Heart left ventricle (tissue), 16 donors: ENCODE measurements at regions not wholly inside any gene's neighbourhood (a gene's known extent, or its start where the extent isn't known, plus 50 kb on each side); places are given as distances from the start of the nearest gene placed in this dataset.

Experiments used
- ATAC-seq, 4 donors: fragments of 200-7000 bp; cut with Tn5 transposase; one replicate each; pipeline ENCODE4 v1.9.1; 2020 to 2022; ENCODE audit warnings: moderate library complexity in 4 of 4, mild to moderate bottlenecking in 3 of 4, moderate number of reproducible peaks in 1 of 4
- DNase-seq, 5 donors: peaks; one replicate each; pipeline ENCODE4 v3.0.0-alpha.2; 2020
- H3K27ac ChIP-seq, 12 donors: fragments of 200-600 bp; sonication (generic) in 4 of 12; one replicate each; pipeline versions ENCODE4 v1.5.0 to v1.8.0; 2016 to 2022; ENCODE audit warnings: mild to moderate bottlenecking in 2 of 12
- H3K27me3 ChIP-seq, 9 donors: fragments of 200-600 bp; sonication (generic) in 2 of 9; one replicate each; pipeline versions ENCODE4 v1.5.1 to v1.8.0; 2016 to 2022; ENCODE audit warnings: mild to moderate bottlenecking in 3 of 9
- H3K36me3 ChIP-seq, 9 donors: fragments of 200-600 bp; sonication (generic) in 2 of 9; one replicate each; pipeline versions ENCODE4 v1.5.0 to v1.8.0; 2018 to 2022; ENCODE audit warnings: mild to moderate bottlenecking in 2 of 9
- H3K4me1 ChIP-seq, 12 donors: fragments of 200-600 bp; sonication (generic) in 4 of 12; one replicate each; pipeline versions ENCODE4 v1.5.0 to v1.8.0; 2016 to 2022; ENCODE audit warnings: mild to moderate bottlenecking in 3 of 12
- H3K4me3 ChIP-seq, 12 donors: fragments of 200-600 bp; sonication (generic) in 4 of 12; one replicate each; pipeline versions ENCODE4 v1.5.0 to v1.8.0; 2017 to 2022; ENCODE audit warnings: mild to moderate bottlenecking in 9 of 12, moderate library complexity in 4 of 12
- H3K9me3 ChIP-seq, 12 donors: fragments of 200-600 bp; sonication (generic) in 4 of 12; one replicate each; pipeline versions ENCODE4 v1.5.0 to v1.8.0; 2016 to 2022; ENCODE audit warnings: mild to moderate bottlenecking in 1 of 12
- POLR2A ChIP-seq, 2 donors: fragments of 450-650 bp; IDR thresholded peaks; one replicate each; pipeline ENCODE4 v1.6.1; 2017; ENCODE audit warnings: antibody characterized with exemption in 2 of 2, mild to moderate bottlenecking in 2 of 2, moderate library complexity in 2 of 2
- WGBS, 4 donors: extraction: QIAGEN DNeasy Blood & Tissue Kit in 2 of 4; methylation state at CpG; one replicate each; pipeline versions ENCODE4 v1.1.5 to v1.1.7; 2013 to 2018; 5-methylcytosine and 5-hydroxymethylcytosine counted together
- intact Hi-C, 10 donors: fragments of 100-400 bp; cut with DNase I; formaldehyde crosslinking; loops; one replicate each; pipeline versions ENCODE4 v1.11.1 to v1.14.2; 2022
- TF ChIP-seq, protein P1 (sequence below), 12 donors: fragments of 200-600 bp; sonication (generic) in 4 of 12; IDR thresholded peaks; one replicate each; pipeline versions ENCODE4 v1.5.0 to v1.8.0; 2018 to 2022; ENCODE audit warnings: antibody characterized with exemption in 12 of 12, mild to moderate bottlenecking in 5 of 12
- donor health status: ischemic (EF 13 %, LVEDD 7.1; RV severe dilation, severe dysfunction).
- donor health status: healthy with polysubstance abuse.
- donor health status: DM: no; HTN: yes; CAD: no.
- donor health status: DM: no; HTN: no; CAD: no.
- donor health status: ischemic (EF 25% LVEDD 6.9; RV normal size, moderate dysfunction).
- donor health status: ischemic (EF 25% LVEDD 5.7; RV mildly dilated, moderate dysfunction).
- donor health status: healthy.
- donor health status: DM: yes; HTN: yes; CAD: no.
- donor health status: ischemic (EF 35%, LVEDD 5.7; RV mildly dilated, moderate dysfunction).
- donor health status: nonischemic (EF 11% LVEDD 7.7; RV severe dilation, severe dysfunction).
- donor health status: DM: yes; HTN: yes; CAD: no.
- donor health status: PGD.
- donor health status: ischemic (EF 29% LVEDD 5.4; RV normal size, mild dysfunction).
- donor health status: nonischemic (EF 23%, LVEDD 6.1; RV moderate dilation, normal function).

DNA sequence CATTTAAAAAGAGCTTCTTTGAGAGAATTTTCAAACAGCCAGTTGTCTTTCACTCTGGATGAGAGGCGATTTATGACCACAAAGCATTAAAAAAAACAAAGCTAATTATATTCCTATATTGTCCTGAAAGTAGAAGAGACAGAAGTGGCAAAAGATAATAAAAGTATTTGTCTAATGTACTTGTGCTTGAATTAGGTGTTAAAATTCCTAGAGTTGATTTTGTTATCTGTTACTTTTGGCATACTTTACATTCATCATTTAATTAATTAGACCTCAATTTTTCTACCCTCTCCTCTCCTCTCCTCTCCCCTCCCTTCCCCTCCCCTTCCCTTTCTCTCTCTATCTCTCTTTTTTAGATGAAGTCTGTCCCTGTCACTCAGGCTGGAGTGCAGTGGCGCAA, 635.1 kb upstream of the ZNF385D start:
- ATAC-seq = no peak

DNA sequence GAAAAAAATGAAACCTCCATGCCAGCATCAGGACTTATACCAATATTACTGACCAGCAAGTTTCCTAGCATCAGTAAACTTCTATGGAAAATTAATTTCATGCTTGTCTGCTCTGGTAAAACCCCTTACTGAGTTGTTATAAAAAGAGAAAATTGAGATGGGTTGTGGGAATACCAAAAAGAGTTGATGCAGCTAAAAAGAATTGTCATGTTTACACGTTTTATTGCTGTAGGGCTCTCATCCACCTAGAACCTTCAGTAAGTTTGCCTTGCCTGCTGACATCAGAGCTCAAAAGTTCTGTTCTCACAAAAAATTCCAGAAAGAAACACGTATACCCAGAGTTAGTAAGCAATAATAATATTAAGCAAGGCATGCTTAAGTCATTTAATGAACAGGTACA, 641.3 kb upstream of the ZNF385D start:
- Histone ChIP-seq H3K36me3 (no peaks in the 10 kb centered on the region), H3K4me3 (no peak overlapping the region), H3K4me1 (no peaks in the 10 kb centered on the region), H3K9me3 (no peaks in the 10 kb centered on the region), H3K27me3 (no peaks in the 10 kb centered on the region), H3K27ac (no peak overlapping the region)
- 13 to 33% (median 21%) methylated on average over 2 of the region's 2 CpGs for WGBS, 4 donors
- no peak for TF ChIP-seq POLR2A (IDR thresholded peaks at IDR 0.05)
- TF ChIP-seq, protein P1, sequence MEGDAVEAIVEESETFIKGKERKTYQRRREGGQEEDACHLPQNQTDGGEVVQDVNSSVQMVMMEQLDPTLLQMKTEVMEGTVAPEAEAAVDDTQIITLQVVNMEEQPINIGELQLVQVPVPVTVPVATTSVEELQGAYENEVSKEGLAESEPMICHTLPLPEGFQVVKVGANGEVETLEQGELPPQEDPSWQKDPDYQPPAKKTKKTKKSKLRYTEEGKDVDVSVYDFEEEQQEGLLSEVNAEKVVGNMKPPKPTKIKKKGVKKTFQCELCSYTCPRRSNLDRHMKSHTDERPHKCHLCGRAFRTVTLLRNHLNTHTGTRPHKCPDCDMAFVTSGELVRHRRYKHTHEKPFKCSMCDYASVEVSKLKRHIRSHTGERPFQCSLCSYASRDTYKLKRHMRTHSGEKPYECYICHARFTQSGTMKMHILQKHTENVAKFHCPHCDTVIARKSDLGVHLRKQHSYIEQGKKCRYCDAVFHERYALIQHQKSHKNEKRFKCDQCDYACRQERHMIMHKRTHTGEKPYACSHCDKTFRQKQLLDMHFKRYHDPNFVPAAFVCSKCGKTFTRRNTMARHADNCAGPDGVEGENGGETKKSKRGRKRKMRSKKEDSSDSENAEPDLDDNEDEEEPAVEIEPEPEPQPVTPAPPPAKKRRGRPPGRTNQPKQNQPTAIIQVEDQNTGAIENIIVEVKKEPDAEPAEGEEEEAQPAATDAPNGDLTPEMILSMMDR (IDR thresholded peaks at IDR 0.05) = no peak
- intact Hi-C loops = no loop called here
- ATAC-seq (no peak), DNase-seq (no peak)

More for the DNA sequence above, 635.1 kb upstream of the ZNF385D start:
- TF ChIP-seq, protein P1 (IDR thresholded peaks at IDR 0.05) = no peak
- no peak for TF ChIP-seq POLR2A (IDR thresholded peaks at IDR 0.05)
- no peaks in the 10 kb centered on the region for H3K4me1 ChIP-seq
- H3K27me3 ChIP-seq = no peaks in the 10 kb centered on the region
- no peaks in the 10 kb centered on the region for H3K36me3 ChIP-seq
- WGBS, 4 donors = 76 to 84% (median 80%) methylated on average over 2 of the region's 2 CpGs
- DNase-seq = no peak
- no peaks in the 10 kb centered on the region for H3K9me3 ChIP-seq
- H3K27ac ChIP-seq = no peak overlapping the region
- H3K4me3 ChIP-seq = no peak overlapping the region
- intact Hi-C loops = no loop called here

GRCh38 chr3:22392859-22393258, 641.8 kb upstream of the ZNF385D start:
- Histone ChIP-seq H3K36me3 (no peaks in the 10 kb centered on the region), H3K4me1 (no peaks in the 10 kb centered on the region), H3K27ac (no peak overlapping the region), H3K27me3 (no peaks in the 10 kb centered on the region), H3K4me3 (no peak overlapping the region), H3K9me3 (no peaks in the 10 kb centered on the region)
- intact Hi-C loops = no loop called here
- ATAC-seq (no peak), DNase-seq (no peak)
- TF ChIP-seq, protein P1 (IDR thresholded peaks at IDR 0.05) = no peak
- TF ChIP-seq POLR2A (IDR thresholded peaks at IDR 0.05) = no peak

DNA sequence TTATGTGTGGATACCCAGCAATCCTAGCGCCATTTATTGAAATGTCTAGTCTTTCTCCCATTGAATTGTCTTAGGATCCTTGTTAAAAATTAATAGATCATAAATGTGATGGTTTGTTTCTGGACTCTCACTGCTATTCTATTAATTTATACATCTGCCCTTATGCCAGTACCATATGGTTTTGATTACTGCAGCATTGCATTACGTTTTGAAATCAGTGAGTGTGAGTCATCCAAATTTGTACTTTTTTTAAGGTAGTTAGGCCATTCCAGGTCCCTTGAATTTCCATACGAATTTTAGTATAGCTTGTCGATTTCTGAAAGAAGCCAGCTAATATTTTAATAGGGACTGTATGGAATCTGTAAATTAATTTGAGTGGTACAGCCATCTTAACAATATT, 648.6 kb upstream of the ZNF385D start:
- TF ChIP-seq, protein P1 (IDR thresholded peaks at IDR 0.05) = no peak
- TF ChIP-seq POLR2A (IDR thresholded peaks at IDR 0.05) = no peak
- Histone ChIP-seq H3K36me3 (no peaks in the 10 kb centered on the region), H3K4me1 (no peaks in the 10 kb centered on the region), H3K9me3 (peaks cover 0 to 14% (median 0%) of the 10 kb centered on the region in 12 donors), H3K4me3 (no peak overlapping the region), H3K27ac (no peak overlapping the region), H3K27me3 (no peaks in the 10 kb centered on the region)
- DNase-seq (no peak), ATAC-seq (no peak)
- intact Hi-C loops = no loop called here
- WGBS, 4 donors = 56 to 68% (median 62%) methylated on average over 4 of the region's 4 CpGs
